ENCODE measurements at regions not wholly inside any gene's neighbourhood (a gene's known extent, or its start where the extent isn't known, plus 50 kb on each side); places are given as distances from the start of the nearest gene placed in this dataset.
"Not testable (repeated sequence)": the region's sequence is repeated elsewhere in the genome, so short reads cannot be mapped to it uniquely, and the experiment has no call there.

DNA sequence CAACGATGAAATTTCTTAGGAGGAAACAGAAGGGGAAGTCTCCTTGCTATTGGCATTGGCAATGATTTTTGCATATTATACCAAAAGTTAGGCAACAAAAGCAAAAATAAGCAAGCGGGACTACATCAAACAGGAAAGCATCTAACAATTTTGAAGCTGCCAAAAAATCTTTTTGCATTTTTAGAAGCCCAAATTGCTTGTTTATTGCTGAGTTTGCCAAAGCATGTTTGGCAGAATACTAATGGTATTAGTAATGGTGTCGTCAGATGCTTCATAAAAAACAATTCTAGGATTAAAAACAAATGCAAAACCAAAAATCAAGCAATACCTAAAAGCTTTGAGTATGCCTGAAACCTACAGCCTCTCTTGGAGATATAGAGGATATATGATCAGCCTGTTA lies 80.0 kb downstream of the GALR1 start:
- no peak for DNase-seq (ENCODE audit: low spot score)

DNA sequence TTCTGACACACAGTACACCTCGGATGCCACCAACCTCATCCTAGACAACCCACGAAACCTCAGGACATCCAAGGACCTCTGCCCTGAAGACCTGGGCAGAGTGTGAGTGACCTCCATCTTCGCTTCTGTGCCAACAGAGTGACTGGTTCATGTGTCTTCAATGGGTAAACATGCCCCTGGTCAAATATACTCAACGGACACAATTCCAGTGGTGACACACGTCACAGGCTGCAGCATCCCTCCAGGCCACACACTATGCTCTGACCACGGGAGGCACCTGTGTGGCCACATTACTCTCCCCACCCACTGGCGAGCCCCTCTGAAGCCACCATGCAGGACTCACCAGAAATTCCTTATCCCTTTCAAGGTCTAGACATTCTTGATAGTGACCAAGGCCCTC lies 85.2 kb downstream of the GALR1 start:
- no peak for DNase-seq (ENCODE audit: low spot score)

DNA sequence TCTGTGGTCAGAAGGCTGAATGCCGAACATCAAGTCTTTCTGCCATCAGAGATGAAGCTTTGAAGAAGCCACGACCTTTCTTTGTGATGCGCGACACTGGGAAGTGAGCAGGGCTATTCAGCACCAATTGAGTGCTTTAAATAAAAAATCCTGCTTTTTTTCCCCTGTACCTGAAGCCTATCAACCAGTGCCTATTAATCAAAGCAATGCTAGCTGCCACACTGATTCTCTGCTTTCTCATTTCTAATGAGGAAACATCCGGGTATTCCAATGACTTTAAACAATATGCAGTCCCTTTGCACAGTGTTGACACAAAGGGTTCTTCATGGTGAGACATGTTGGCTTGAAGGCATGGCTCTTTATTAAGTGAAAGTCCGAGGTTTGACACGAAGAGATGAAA lies 88.0 kb downstream of the GALR1 start:
- no peak for DNase-seq (ENCODE audit: low spot score)

DNA sequence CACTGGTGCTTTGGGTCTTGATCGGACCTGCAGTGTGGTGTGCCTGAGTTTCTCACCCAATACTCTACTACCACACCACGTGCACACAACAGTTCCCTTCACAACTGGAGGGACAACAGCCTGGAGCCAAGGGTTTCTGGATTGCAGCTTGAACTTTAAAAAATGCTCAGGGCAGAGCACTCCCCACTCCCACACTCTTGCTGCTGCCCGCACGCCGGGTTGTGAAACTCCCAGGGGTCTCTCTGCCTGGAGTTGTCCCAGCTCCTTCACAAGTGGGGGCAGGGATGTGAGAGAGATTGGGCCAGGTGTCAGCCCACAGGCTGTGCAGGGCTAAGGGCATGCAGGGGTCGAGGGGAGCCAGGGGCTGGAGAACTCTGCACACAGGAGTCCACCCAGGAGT lies 89.4 kb downstream of the GALR1 start:
- no peak for DNase-seq (ENCODE audit: low spot score)

DNA sequence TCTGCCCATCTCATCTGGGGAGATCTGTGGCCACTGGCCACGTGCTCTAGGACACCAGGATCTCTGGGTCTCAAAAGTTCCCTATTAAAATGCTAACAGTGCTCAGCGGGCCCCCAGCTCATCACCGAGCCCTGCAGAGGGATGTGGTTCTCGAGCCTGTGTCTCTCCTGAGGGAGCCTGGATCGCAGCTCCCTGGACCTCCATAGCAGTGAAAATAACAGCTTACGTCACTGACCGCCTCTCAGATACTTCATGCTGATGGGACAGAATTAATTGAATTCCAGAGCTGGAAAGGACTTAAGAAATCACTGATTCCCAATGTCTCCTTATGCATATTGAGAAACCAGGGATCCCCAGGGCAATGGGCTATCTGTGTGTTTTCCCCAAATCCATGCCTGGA lies 90.0 kb downstream of the GALR1 start:
- DNase-seq (ENCODE audit: low spot score), result no peak

DNA sequence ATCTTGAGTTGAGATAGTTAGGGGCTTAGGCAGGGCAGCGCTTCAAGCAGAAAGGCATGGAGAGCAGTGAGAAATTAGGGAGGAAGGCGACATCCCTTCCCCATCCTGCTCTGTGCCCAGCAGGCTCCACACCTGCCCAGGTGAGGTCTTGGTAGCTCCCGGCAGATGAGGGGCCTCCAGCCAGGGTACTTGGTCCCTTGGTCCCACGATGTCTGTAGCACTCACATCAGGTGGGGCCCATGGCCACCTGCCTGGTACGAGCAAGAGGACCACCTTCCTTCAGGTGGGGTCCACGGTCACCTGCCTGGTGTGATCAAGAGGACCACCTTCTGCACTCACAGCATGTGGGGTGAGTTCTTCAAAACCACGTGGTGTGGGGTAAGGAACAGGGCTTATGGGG lies 91.2 kb downstream of the GALR1 start:
- DNase-seq (ENCODE audit: low spot score), result no peak

DNA sequence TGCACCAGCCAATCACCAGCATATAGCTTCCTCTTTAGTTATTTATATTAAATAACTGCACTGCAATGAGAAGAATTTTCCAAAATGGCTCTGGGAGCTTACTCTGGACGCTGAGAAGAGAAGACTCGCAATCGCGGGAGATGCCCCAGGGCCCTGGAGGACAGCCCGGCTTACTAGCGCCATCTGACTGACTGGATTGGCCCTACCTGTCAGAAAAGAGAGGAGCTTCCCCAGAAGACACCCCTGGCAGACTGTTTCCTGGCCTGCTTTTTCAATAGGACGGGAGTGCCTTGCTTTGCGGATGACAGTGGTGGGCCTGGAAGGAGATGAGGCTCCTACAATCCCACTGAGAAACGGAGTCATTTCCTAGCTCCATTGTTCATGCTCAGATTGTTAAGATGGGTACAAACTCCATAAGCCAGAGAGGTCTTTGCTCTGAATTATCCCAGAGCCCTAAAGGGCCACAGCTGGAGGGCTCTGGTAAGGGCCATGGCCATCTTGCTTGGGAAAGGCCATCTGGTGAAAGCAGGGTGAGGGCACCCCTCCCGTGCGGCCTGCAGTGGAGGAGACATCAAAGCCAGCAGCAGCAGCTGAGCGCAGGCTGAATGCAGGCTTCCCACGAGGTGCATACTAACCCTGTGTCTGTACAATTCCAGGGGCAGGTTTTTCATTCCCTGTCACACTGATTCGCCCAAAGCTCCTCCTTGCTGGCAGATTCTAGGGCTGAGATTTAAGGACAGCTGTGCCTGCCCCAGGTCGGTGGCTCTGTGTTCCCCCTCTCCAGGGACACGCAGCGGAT lies 92.1 kb downstream of the GALR1 start:
- no peak for DNase-seq (ENCODE audit: low spot score)

DNA sequence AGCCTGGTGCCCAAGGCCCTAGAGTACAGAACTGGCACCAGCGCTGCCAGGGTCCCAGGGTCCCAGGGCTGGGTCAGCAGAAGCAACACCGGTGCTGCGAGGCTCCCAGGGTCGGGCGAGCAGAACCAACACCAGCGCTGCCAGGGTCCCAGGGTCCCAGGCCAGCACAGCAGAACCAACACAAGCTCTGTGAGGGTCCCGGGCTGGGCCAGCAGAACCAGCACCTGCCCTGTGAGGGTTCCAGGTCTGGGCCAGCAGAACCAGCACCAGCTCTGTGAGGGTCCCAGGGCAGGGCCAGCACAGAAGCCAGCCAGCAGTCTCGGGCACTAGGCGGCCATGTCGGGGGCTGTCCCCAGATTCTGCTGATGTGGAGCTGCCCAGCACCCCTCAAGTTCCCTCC lies 93.1 kb downstream of the GALR1 start:
- DNase-seq (ENCODE audit: low spot score), result no peak

DNA sequence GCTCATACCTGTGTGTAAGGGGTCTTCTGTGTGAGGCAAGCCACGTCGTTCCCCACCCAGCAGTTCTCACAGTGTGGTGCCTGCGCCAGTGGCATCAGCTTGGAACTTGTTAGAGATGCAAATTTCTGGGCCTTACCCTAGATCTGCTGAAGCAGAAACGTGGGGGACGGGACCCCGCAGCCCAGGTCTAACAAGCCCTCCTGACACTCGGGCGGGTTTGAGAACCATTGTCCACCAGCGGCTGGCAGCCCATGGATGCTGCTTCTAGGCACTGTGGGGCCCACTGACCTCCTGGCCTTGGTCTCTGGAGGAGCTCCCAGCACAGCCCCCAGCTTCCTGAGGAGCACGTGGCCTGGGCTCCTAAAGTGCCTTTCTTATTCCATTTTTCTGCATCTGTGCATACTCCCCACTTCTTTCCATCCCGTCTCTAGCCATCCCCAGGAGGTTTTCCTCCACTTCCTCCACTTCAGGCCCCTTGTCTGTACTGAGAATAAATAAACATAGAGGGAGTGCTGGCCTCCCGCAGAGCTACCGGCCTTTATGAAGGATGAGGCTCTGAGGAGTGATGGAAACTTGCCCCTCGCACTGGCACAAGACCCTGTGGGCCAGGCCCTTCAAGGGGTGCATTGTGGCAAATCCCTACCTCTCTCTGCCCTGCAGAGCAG lies 94.3 kb downstream of the GALR1 start:
- no peak for DNase-seq (ENCODE audit: low spot score)

DNA sequence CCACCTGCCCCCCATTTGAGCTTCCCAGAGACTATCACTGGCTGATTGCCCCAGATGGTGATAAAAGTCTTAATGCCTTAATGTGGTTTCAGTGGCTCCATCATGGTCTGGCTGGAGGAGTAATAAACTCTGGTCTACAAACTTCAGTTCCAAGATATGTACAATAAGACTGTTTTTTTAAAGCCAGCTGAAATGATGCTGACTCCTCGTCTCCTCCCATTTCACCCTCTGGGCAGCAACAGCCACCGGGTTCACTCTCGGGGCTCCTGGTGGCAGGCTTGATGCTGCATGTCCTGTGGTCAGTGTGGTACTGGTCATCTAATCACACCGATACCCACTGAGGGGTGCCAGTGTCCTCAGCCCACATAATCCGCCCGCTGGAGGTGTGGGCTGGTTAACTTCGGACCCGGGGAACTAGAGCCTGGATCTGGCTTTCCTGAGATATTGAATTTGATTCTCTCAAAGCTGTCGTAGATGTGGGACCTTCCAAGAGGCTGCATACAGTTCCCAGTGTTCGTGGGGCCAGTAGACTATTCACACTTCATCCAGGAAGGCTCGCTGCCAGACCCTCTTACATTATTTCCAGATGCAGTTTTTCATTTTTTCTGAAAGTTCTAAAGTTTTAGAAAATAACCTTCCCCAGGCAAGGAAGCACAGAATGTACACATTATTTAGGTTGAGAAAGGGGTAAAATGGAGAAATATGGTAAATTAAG lies 95.3 kb downstream of the GALR1 start:
- DNase-seq (ENCODE audit: low spot score), result peak; percentile 55

DNA sequence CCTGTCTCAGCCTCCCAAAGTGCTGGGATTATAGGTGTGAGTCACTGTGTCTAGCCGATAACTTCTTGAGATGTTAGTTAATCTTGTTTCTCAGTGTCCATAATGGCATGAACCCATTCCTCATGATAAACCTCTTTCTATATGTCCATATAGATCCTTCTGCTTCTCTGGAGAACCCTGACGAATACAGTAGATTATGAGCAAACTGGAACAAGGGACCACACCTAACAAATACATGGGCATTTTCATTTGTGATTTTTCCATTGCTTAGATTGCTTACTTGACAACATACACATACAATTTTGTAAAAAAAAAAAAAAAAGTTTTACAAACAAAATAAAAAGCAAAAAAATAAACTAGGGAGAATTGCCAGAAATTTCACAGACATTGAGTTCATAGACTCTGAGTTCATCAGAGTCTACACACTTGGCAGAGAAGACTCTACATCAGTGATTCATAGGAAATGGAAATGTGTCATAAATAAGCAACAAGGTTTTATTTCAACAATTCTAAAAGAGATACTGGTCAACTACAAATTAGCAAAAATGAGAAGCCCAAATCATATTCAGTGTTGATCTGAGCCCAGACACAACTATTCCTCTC lies 96.7 kb downstream of the GALR1 start:
- no peak for DNase-seq (ENCODE audit: low spot score)

DNA sequence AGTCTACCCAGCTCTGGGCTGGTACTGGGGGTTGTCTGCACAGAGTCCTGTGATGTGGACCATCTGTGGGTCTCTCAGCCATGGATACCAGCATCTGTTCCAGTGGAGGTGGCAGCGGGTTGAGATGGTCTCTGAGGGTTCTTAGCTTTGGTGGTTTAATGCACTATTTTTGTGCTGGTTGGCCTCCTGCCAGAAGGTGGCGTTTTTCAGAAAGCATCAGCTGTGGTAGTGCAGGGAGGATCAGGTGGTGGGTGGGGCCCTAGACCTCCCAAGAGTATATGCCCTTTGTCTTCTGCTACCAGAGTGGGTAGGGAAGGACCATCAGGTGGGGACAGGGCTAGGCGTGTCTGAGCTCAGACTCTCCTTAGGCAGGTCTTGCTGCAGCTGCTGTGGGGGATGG lies 103.7 kb downstream of the GALR1 start:
- DNase-seq (ENCODE audit: low spot score), result not testable (repeated sequence)

DNA sequence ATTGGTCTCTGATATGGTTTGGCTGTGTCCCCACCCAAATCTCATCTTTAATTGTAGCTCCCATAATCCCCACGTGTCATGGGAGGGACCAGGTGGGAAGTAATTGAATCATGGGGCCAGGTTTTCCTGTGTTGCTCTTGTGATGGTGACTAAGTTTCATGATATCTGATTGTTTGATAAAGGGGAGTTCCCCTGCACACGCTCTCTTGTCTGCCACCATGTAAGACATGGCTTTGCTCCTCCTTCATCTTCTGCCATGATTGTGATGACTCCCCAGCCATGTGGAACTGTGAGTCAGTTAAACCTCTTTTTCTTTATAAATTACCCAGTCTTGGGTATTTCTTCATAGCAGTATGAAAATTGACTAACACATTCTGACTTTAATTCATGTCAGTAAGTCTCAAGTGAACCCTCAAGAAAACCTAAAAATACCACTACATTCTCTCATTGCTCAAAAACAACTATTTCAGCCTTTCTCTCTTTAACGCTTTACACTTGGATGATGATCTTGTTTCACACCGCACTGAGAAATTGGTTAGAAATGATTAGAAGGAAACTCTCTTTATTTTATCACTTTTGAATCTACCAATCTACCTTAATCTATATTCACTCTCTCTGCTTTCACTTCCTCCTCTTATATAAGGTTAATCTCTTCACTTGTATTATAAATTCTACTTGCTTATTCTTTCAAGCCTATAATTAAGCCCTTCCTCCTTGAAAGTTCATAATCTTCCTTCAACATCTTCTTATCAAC lies 110.1 kb downstream of the GALR1 start:
- no peak for DNase-seq (ENCODE audit: low spot score)

DNA sequence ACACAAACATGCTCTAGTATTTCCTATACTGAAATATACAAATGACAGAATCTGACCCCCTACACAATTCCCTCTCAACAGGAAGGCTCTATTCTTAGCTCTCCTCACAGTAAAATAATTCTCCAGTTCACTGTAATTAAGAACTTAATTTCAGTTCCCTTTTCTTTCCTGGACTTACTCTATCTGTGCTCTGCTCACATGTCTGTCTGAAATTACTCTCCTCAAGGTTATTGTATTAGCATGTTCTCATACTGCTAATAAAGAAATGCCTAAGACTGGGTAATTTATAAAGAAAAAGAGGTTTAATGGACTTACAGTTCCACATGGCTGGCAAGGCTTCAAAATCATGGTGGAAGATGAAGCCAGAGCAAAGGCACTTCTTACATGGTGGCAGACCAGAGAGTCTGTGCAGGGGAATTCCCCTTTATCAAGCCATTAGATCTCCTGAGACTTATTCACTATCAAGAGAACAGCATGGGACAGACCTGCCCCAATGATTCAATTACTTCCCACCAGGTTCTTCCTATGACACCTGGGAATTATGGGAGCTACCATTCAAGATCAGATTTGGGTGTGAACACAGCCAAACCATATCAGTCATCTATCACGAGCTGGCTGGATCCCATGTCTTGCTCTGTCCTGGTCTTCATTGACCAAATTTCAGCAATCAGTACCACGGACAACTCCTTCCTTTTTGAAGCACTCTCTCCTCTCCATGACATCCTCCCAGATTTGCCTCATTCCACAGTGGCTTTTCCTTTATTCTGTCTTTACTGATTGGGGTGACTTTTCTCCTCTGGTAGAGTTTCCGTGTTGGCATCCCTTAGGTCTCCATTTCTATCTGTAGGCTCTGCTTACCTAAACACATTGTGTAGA lies 110.9 kb downstream of the GALR1 start:
- DNase-seq (ENCODE audit: low spot score), result no peak

DNA sequence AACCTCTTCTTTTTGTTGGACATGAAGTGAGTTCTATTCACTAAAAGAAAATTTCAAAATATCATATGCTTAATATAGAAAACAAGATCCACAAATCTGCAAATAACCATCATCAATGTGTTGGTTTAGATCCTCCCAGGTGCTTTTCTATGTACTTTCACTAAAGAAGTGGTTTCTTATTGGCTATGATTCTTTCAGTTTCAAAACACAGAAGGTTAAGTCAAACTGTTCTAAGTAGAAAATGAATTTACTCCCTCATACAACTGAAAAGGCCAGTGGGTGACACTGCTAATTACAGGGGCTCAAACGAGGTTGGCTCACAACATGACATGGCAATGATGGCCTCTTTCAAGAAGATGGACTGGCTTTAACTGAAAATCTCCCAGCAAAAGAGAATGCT lies 111.7 kb downstream of the GALR1 start:
- DNase-seq (ENCODE audit: low spot score), result no peak

DNA sequence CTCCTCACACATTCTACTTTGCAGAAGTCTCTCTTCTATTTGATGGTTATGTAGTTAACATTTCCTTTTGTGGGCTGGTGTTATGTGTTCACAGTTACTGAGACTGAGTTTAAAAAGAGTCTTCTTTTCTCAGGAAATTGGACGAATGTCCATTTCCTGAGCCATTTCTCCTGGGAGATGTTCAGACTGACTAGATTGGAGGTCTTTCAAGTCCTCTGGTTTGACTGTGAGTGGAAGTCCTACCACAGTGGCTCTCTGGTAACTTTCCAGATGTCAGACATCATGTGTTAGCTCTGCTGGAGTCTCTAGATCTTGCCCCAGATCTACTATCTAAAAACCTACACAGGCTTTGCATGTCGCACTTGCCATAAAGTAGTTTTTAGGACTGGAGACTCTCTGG lies 116.0 kb downstream of the GALR1 start:
- no peak for DNase-seq (ENCODE audit: low spot score)

DNA sequence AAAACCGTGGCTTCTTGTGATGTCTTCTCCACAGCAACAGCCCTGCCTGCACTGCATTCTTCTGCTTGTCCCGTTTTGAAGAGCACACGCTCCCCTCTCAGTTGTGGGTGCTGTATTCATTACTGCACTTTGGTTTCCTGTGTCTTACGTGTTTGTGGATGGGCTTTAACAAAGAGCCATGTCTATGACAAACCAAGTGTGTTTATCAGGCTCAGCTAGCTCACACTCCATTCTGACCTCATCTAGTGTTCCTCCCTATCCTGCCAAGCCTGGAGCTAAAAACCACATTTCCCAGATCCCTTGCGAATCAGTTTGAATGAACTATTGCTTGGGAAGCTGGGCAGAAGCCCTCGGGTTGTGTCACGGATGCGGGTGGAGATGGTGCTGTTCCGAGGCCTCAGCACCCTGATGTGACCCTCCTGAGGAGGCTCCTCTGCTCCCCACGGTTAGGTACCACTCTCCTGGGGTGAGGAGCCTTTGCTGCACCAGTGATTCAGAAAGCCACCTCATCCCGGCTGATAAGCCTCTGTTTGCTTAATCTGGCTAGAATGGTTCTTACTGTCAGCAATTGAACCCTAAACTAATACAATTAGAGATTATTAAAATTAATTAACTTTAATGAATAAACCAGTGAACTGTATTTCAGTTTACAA lies 116.5 kb downstream of the GALR1 start:
- peak; percentile 39 for DNase-seq (ENCODE audit: low spot score)

DNA sequence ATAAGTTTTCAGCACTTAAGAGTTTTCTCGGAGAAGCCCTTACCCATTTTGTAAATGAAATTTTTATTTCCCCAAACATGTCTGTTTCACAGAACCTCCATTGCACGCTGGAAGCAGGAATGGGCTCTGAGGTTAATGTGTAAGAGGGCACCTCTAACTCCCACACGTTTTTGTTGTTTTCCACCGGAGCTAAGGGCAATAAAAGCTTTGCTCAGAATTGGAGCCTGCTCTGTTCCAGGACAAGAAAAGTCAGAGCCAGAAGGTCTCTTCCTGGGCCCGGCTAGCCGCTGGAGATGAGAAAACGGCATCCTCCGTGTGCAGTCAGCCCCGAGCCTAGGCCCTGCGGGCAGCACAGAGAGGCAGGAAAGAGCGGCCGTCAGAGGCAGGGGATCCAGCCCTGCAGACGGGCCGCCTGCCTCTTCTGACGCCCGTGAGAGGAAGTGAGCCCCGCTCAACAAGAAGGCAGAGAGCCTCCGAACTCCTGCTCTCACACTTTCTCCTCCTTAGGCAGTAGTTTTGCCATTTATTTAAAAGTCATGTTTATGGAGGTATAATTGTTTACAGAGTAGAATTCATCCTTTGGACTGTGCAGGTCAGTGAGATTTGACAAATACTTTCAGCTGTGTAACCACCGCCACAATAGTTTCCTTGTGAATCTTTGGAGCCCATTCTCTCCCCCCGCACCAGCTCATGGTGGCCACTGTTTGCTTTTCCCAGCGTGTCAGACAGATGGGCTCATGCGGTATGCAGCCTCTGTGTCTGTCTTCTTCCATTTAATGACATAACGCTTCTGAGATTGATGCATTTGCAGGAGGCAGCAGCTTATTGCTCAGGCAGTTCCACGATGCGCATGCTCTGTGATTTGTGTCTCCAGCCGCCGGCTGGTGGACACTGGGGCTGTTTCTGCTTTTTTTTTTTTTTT lies 117.3 kb downstream of the GALR1 start:
- DNase-seq (ENCODE audit: low spot score), result peak; percentile 84

DNA sequence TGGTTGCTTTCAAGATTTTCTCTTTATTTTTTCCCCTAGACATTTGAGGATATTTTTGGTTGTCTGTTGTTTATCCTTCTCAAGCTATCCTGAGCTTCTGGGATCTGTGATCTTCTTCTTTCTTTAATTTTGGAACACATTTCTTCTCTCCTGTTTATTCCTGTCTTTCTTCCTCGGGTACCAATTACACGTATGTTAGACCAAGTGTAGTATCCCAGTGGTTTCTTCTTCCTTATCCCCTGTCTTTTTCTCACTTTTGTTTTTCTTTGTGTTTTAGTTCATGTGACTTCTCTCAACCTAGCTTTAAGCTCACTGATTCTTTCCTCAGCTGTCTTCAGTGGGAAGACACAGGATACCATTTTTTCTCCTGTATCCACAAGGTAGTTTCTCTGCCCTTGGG lies 120.0 kb downstream of the GALR1 start:
- no peak for DNase-seq (ENCODE audit: low spot score)

Data from H4 (cell line).